Activated CD4-positive, CD25-positive, alpha-beta regulatory T cell treated with anti-CD3 and anti-CD28 coated beads, Interleukin-2, amount 50 U/mL, for 72 hours (primary cell): ENCODE measurements at regions not wholly inside any gene's neighbourhood (a gene's known extent, or its start where the extent isn't known, plus 50 kb on each side); places are given as distances from the start of the nearest gene placed in this dataset.
"Not testable (repeated sequence)": the region's sequence is repeated elsewhere in the genome, so short reads cannot be mapped to it uniquely, and the experiment has no call there.

Source experiments
- DNase-seq: peaks from one replicate; pipeline ENCODE4 v3.0.0; 2021

DNA sequence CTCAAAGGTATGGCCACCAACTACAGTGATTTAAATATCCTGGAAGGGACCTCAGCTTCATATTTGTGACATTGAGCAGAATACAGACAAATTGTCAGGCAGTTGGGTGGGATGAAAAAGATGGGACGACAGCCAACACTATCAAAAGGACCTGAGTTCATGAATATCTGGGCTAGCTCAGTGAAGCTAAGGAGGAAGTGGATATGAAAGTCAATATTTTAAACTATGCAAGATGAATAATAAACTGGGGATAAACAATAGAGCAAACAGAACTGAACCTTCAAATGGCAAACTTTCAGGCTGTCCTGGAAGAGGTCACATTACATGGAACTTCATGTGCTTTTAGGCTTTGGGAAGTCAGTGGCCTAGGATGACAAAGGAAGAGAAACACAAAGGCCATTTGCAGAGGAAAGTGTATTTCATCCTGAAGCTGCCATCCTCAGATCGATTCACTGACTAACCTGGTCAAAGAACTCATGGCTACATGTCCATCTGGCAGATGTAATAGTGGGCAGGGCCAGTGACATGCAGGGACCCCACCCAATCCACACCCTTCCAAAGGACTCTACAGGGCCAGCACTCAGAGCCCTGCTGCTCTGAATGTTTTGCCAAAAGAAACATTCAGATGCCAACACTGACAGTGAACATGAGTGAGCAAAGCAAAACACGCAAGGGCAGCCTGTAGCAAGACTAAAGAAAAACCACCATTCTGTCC lies 175.7 kb downstream of the ETAA1 start:
- no peak for DNase-seq

DNA sequence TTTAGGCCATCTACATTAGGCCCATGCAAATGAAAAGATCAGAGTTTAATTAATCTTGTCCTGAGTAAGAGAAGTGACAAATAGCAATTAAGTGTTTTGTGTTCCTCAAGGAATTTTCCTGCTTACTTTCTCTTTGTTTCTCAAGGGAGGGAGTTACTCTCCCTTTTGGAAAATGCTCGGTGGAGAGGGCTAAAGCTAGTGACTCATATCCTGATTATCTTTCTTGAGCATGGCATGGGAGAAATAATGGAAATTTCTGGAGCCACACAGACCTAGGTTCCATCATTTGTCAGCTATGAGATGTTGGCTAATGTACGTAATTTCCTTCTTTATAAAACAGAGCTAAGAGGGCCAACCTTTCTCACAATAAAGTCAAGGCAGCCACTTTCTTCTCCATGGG lies 177.1 kb downstream of the ETAA1 start:
- no peak for DNase-seq

DNA sequence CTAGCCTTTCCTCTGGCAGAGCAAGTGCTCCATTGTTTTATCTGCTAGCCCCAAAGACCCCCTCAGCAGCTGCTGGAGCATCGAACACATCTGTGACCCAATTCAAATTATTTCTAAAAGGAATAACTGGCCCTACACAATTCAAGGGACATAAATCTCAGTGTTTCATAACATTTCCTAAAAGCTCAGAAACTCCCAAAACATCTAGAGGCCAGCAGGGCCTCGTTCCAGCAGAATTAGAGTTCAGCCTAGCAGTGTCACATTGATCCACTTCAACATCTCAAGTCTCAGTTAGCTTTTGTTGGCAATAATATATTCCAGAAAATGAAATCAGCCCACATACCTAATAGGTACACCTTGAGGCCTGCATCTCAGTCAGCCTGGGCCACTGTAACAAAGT lies 179.1 kb downstream of the ETAA1 start:
- DNase-seq: no peak

DNA sequence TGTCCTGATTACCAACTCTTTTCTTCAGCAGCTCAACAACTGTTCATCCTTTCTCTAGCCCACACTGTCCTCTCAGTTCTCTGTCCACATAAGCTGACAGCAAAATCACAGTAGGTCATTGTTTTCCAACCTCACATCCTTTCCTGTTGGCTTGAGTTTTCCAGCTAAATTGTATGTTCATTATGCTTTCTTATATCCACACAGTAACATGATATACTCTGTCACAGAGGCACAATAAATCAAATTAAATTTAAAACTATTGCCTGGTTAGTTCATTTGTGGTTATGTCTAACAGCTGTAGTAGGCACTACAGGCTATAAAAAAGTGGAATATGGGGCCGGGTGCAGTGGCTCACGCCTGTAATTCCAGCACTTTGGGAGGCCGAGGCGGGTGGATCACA lies 179.9 kb downstream of the ETAA1 start:
- no peak for DNase-seq

DNA sequence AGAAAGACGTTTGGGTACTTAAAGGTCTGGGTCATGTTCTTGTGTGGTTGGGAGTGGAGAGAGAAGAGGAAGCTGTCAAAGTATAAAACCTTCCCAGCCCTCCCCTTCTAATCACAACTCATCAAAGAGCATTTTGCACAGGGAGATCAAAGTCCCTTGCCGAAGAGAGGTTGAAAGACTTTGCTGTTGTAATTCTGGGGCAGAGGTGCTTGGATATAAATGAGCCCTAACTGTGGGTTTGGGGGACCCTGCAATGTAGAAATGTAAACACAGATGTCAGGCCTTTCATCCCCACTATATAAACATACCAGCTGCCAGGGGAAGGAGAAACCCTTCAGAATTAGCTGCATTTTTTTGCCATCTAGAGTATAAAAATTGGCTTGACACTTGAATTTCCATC lies 182.1 kb downstream of the ETAA1 start:
- no peak for DNase-seq

DNA sequence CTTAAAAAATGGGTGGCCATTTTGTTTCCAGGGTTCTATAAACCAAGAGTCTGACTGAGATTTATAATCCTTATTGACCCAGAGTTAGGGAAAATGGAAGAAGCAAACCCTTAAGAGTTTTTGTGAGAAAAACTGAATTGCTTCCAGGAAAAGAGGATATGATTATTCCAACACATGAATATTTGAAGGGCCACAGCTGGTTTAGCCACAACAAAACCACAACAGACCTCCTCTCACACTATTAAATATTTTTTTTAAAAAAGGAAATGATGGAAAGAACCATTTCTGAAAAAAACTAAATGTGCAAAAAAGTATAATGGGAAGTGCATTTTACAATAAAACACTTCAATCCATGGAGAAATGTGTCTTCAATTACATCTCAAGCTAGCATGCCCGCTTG lies 182.7 kb downstream of the ETAA1 start:
- no peak for DNase-seq

DNA sequence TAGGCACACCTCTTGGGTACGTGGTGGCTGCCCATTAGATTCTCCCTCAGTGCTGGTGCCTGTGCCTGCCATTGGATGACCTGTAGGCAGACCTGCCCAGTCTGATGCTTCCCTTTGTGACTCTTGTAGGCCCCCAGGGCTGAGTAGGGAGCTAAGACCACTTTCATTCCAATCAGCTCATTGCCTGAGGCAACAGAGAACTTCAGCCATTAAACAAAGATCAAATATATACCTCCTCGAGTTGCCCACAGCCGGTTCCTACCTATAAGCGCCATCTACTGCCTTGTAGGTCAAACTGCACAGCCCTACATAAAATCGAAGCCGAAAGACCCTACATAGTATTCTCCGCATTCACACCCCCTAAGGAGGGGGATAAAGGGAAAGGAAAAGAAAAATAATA lies 184.6 kb downstream of the ETAA1 start:
- no peak for DNase-seq

DNA sequence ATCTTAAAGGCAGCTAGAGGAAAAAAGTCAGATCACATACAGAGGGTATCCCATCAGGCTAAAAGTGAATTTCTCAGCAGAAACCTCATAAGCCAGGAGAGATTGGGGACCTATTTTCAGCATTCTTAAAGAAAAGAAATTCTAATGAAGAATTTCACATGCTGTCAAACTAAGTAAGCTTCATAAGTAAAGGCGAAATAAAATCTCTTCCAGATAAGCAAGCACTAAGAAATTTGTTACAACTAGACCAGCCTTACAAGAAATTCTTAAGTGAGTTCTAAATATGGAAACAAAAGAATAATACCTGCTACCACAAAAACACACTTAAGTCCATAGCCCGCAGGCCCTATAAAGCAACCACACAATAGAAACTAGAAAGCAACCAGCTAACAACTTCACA lies 186.1 kb downstream of the ETAA1 start:
- DNase-seq: no peak

DNA sequence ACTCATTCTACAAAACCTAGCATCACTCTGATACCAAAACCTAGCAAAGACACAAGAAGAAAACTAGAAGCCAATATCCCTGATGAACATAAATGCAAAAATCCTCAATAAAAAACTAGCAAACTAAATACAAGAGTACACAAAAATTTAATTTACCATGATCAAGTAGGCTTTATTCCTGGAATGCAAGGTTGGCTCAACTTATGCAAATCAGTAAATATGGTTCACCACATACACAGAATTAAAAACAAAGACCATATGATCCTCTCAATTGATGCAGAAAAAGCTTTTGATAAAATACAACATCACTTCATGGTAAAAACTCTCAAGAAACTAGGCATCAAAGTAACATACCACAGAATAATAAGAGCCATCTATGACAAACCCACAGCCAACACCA lies 188.3 kb downstream of the ETAA1 start:
- DNase-seq: no peak

DNA sequence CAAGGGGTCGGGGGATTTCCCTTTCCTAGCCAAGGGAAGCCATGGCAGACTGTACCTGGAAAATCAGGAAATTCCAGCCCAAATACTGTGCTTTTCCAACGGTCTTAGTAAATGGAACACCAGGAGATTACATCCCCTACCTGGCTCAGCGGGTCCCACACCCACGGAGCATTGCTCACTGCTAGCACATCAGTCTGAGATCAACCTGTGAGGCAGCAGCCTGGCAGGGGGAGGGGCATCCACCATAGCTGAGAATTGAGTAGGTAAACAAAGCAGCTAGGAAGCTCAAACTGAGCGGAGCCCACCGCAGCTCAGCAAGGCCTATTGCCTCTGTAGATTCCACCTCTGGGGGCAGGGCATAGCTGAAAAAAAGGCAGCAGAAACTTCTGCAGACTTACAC lies 192.0 kb downstream of the ETAA1 start:
- DNase-seq: not testable (repeated sequence)

DNA sequence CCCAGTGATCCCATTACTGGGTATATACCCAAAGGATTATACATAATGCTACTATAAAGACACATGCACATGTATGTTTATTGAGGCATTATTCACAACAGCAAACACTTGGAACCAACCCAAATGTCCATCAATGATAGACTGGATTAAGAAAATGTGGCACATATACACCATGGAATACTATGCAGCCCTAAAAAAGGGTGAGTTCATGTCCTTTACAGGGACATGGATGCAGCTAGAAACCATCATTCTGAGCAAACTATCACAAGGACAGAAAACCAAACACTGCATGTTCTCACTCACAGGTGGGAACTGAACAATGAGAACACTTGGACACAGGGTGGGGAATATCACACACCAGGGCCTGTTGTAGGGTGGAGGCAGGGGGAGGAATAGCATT lies 197.4 kb downstream of the ETAA1 start:
- DNase-seq: not testable (repeated sequence)

DNA sequence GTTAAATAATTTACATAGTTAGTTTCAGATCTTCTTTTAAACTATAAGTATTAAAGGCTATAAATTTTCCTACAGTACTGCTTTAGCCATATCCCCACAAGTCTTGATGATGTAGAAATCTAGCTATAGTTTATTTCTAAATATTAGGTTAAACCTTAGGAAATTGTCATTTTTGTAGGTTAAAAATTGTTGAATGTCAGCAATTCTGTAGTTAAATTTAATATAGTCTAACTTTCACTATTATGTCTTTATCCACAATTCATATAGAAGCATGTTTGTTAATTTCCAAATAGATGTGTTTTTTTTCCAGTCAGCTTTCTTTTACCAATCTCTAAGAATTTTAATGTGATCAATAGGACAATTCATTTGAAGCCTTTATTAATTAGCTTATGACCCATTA lies 199.7 kb downstream of the ETAA1 start:
- no peak for DNase-seq

DNA sequence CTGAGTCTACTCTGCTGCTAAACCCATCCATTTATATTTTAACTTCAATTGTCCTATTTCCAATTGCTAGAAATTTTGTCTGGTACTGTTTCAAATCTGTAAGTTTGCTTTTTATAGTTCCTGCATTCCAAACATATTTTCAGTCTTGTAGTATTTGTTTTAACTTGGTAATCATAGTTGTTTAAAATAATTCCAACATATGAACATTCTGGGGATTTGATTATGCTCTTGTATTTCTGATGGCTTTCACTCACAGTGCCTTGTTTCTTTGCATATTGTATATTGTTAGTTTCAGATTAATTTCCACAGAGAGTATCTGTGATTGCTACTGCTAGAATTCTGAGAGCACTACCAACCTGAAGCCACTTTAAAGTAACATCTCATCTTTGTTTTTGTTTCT lies 202.4 kb downstream of the ETAA1 start:
- DNase-seq: no peak

DNA sequence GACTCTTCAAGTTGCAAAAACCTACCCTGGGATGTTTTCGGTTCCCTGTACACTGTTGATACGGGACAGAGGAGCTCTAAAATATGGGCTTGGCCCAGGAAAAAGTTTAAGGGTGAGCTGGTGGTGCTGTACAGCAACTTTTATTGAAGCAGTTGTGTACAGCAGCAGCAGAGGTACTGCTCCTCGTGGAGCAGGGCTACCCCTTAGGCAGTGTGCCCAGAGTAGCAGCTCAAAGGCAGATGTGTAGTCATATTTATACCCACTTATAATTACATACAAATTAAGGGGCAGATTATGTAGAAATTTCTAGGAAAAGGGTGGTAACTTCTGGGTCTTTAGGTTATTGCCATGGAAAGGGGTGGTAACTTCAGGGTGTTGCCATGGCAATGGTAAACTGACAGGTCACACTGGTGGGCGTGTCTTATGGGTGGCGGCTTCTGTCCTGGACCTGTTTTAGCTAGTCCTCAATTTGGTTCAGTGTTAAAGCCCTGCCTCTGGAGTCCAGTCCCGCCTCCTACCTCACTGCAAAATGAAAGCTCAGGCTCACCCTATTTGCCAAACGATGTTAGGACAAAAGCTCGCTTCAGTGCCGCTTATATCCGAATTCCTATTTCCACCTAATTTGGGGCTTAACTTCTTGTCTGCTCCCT lies 203.2 kb downstream of the ETAA1 start:
- DNase-seq: no peak

DNA sequence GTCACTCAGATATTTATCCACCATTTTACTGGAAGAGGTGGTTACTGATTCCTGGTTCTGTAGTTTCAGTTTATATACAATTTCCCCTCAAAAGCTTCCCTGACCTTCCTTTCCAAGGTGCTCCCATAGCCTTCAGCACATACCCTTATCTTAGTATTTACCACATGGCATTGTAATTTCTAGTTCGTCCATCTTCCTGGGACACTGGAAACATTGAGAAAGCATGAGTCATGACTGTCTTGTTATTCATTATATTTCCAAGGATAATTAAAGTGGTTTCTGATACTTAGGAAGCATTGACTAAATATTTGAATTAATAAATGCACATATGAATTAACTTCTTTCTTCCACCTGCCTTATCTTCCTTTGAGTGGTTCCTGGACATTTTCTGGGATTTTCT lies 203.8 kb downstream of the ETAA1 start:
- DNase-seq: no peak

DNA sequence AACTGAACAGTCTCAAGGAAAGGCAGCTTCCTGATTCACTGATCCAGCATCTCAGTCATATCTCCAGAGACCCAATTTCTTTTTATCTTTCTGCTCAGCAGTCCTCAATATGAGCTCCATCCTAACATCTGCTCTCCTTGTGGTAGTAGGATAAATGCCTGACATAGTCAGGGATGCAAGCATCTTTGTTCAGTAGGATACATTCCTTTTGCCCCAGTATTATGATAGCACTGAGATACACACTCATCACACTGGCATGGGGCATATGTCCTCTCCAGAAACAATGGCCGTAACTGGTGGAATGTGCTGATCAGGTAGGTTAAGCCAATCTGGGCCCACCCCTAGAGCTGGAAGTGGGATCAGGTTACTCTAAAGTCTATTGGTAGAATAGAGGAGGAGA lies 207.2 kb downstream of the ETAA1 start:
- DNase-seq: no peak

DNA sequence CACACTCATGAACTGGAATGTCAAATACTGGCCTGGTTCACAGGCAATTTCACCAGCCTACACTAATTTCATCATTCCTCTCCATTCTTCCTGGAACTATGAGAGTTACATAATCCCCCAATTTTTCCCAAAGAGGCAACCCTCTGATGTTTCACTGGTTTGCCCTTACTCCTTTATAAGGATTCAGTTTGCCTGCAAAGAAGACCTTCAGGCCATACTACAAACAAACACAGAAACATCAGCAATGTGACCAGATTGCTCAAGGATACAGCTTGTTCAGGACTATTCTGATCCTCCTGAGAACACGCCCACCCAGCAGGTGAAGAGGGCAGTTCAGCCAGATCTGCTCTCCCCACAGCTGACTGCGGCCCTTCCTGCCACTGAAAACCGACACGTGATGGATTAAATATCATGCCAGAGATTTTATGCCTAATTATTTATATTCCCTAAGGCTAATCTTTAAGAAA lies 215.5 kb downstream of the ETAA1 start:
- no peak for DNase-seq

DNA sequence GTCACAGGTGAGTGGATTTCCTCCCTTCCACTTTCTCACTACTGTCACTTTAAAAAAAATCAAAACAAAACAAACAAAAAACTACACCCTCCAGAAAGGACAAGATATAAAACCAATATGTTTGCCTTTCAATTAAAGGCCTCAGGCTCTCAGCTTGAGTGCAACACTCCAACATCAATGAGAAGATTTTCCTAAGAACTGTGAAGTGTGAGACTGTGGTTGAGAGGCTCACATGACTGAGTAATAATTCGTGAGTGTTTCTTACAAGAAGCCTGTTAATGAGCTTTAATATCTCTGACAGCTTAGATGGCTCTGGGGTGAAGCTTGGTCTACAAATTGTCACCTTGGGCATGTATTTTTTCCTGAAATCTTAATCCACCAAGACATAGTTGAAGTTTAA lies 216.1 kb downstream of the ETAA1 start:
- DNase-seq: no peak

DNA sequence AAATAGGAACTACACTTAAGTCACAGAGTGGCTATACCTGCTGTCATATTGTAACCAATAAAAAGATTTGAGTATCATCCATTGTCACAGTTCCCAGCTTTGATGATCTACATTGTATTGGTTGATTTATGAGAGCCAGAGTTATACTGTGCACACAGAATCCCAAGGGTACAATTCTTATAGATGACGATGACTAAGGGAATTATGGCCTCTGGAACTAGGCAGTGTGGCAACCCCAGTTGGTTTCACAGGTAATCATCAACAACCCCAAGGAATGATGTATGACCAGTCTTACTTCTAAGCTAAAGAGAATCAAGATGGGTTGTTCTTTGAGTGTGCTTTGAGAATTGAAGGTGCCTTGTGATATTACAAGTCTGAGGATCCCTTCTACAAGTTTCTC lies 217.3 kb downstream of the ETAA1 start:
- DNase-seq: no peak

DNA sequence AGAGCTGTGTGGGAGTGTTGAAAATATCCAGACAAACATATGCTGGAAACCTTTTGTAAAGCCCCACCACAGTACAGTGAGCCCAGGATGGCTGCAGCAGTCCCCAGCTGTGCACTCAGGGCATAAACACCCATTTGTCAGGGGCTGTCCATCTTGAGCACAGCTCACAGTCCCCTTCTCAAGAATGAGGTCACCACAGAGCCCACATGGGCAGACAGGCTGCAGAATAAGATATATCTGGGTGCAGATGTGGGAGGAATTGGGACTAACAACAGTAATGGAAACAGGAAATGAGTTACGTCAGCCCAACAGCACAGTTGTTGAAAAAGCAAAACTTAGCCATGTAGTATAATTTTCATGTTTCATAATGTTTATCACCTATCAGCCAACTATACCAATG lies 219.6 kb downstream of the ETAA1 start:
- DNase-seq: no peak

DNA sequence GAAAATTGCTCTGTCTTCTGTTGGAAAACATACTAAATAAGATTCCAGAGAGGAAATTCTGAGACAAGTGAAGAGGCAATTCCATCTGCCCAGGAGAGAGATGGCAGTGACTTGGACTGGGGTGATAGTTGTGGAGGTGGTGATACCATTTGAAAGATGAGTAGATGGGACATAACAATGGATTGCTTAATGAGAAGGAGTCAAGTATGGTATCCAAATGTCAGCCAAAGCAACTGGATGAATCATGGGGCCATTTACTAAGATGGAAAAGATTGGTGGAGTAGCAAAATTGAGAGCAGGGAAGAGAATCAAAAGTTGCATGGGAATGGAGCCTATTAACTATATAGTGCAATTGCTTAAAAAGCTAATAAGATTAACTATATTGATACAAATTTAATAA lies 222.1 kb downstream of the ETAA1 start:
- no peak for DNase-seq

DNA sequence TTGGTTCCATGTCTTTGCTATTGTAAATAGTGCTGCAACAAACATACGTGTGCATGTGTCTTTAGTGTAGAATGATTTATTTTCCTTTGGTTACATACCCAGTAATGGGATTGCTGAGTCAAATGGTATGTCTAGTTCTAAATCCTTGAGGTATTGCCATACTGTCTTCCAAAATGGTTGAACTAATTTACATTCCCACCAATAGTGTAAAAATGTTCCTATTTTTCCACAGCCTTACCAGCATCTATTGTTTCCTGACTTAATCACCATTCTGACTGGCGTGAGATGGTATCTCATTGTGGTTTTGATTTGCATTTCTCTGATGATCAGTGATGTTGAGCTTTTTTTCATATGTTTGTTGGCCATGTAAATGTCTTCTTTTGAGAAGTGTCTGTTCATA lies 226.6 kb downstream of the ETAA1 start:
- DNase-seq: not testable (repeated sequence)

DNA sequence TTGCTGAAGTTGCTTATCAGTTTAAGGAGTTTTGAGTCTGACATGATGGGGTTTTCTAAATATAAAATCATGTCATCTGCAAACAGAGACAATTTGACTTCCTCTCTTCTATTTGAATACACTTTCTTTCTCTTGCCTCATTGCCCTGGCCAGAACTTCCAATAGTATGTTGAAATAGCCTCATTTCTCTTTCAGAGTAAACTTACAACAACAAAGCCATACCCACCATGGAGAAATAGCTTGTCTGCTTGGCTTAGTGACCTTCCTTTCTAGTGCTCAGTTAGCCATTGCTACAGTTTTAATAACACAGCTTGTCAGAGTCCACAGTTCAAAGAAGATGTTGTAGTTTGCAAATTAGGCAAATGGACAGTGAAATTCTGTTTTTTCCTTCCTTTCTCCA lies 228.0 kb downstream of the ETAA1 start:
- DNase-seq: no peak

DNA sequence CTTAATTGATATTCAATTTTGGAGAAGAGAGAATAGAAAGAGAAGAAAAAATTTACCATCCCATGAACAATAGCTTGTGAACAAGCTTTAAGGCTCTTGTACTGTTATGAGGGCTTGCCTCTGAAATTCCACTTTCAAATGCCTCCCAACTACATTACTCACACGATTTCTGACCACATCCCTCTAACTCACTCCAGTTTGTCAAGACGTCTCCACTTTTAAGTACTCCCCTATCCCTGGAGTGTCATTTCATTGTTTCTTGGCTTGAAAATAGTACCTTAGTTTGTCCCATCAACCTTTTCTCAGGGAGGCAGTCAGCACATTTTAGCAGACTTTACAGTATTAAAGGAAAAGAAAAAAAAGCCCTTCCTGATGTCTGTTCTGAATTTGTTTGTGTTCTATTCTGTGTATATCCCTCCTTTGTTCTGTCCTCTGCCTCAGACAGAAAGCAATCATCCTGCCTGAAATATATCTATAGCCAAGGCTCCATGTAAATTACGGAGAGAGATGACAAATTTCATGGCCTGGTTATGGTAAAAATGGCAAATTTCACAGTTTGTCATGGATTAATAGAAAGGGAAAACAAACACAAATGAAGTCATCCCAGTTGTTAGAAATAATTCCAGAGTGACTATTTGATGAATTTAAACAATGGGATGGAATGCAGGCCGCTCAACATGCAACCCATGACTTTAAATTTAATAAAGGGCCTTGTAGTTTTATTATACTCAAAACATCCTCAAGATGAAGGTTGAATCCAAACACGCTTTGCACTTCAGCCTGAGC lies 228.8 kb downstream of the ETAA1 start:
- DNase-seq: no peak
